H9 (cell line): ENCODE measurements at regions not wholly inside any gene's neighbourhood (a gene's known extent, or its start where the extent isn't known, plus 50 kb on each side); places are given as distances from the start of the nearest gene placed in this dataset.

ENCODE experiments used
- DNase-seq: peaks from one replicate; pipeline ENCODE4 v3.0.0-alpha.2; 2017
- H2AFZ ChIP-seq: one replicate; pipeline ENCODE4 v1.6.1; 2013; ENCODE audit warnings: mild to moderate bottlenecking, low read length, control low read depth, moderate library complexity
- H2AK5ac ChIP-seq: 2 replicates; pipeline ENCODE4 v1.6.1; 2013; ENCODE audit warnings: low read length, control low read depth, mixed read lengths; ENCODE audit not compliant: insufficient read length
- H2BK120ac ChIP-seq: one replicate; pipeline ENCODE4 v1.6.1; 2013; ENCODE audit warnings: low read depth, mild to moderate bottlenecking, low read length, control low read depth, inconsistent platforms; ENCODE audit not compliant: poor library complexity, severe bottlenecking
- H2BK12ac ChIP-seq: 2 replicates; pipeline ENCODE4 v1.6.1; 2013; ENCODE audit warnings: low read length, control low read depth, mixed read lengths, low read depth; ENCODE audit not compliant: insufficient read length
- H2BK15ac ChIP-seq: 2 replicates; pipeline ENCODE4 v1.6.1; 2013; ENCODE audit warnings: low read depth, low read length, control low read depth
- H2BK20ac ChIP-seq: one replicate; pipeline ENCODE4 v1.6.1; 2013; ENCODE audit warnings: low read depth, mild to moderate bottlenecking, low read length, control low read depth, inconsistent platforms; ENCODE audit not compliant: poor library complexity, severe bottlenecking
- H2BK5ac ChIP-seq: 2 replicates; pipeline ENCODE4 v1.6.1; 2013; ENCODE audit warnings: low read length, control low read depth, mixed read lengths; ENCODE audit not compliant: insufficient read length
- H3K14ac ChIP-seq: 2 replicates; pipeline ENCODE4 v1.6.1; 2013; ENCODE audit warnings: low read length, control low read depth; ENCODE audit not compliant: insufficient read depth
- H3K18ac ChIP-seq: 2 replicates; pipeline ENCODE4 v1.6.1; 2013; ENCODE audit warnings: low read depth, mild to moderate bottlenecking, mixed read lengths, low read length, control low read depth; ENCODE audit not compliant: insufficient read length
- H3K23ac ChIP-seq: 2 replicates; pipeline ENCODE4 v1.6.1; 2013; ENCODE audit warnings: low read length, control low read depth, mixed read lengths, low read depth; ENCODE audit not compliant: insufficient read length
- H3K23me2 ChIP-seq: 2 replicates; pipeline ENCODE4 v1.6.1; 2013; ENCODE audit warnings: low read depth, mild to moderate bottlenecking, mixed read lengths, low read length, control low read depth; ENCODE audit not compliant: insufficient read length, poor library complexity, severe bottlenecking
- H3K27ac ChIP-seq: 2 replicates; pipeline ENCODE4 v1.5.1; 2013; ENCODE audit warnings: low read length, control low read depth, mixed read lengths, low read depth; ENCODE audit not compliant: insufficient read length
- H3K27me3 ChIP-seq: 2 replicates; pipeline ENCODE4 v1.6.1; 2013; ENCODE audit warnings: low read length, control low read depth, inconsistent platforms; ENCODE audit not compliant: insufficient read depth
- H3K4ac ChIP-seq: 2 replicates; pipeline ENCODE4 v1.6.1; 2013; ENCODE audit warnings: low read depth, mild to moderate bottlenecking, control low read depth, inconsistent platforms, low read length, moderate library complexity
- H3K4me1 ChIP-seq: 2 replicates; pipeline ENCODE4 v1.6.1; 2013; ENCODE audit warnings: low read length, control low read depth, inconsistent platforms; ENCODE audit not compliant: insufficient read depth
- H3K4me2 ChIP-seq: 2 replicates; pipeline ENCODE4 v1.6.1; 2013; ENCODE audit warnings: low read length, control low read depth, mixed read lengths; ENCODE audit not compliant: insufficient read length, insufficient read depth
- H3K56ac ChIP-seq: 2 replicates; pipeline ENCODE4 v1.6.1; 2013; ENCODE audit warnings: low read depth, mild to moderate bottlenecking, mixed read lengths, low read length, control low read depth; ENCODE audit not compliant: insufficient read length
- H3K79me1 ChIP-seq: 2 replicates; pipeline ENCODE4 v1.6.1; 2013; ENCODE audit warnings: low read depth, mild to moderate bottlenecking, moderate library complexity, low read length, control low read depth, inconsistent platforms; ENCODE audit not compliant: insufficient read depth, poor library complexity, severe bottlenecking
- H3K79me2 ChIP-seq: 2 replicates; pipeline ENCODE4 v1.6.1; 2013; ENCODE audit warnings: low read length, control low read depth, inconsistent platforms; ENCODE audit not compliant: insufficient read depth
- H3K9ac ChIP-seq: 2 replicates; pipeline ENCODE4 v1.6.1; 2013; ENCODE audit warnings: low read length, control low read depth, mixed read lengths; ENCODE audit not compliant: insufficient read length; ENCODE audit errors: extremely low read depth
- H3K9me3 ChIP-seq: one replicate; pipeline ENCODE4 v1.6.1; 2013; ENCODE audit warnings: low read depth, low read length, inconsistent platforms; ENCODE audit not compliant: control insufficient read depth
- H3T11ph ChIP-seq: one replicate; pipeline ENCODE4 v1.6.1; 2013; ENCODE audit warnings: mild to moderate bottlenecking, low read length, control low read depth, inconsistent platforms
- H4K20me1 ChIP-seq: one replicate; pipeline ENCODE4 v1.6.1; 2013; ENCODE audit not compliant: control insufficient read depth, insufficient read length, insufficient read depth
- H4K5ac ChIP-seq: 2 replicates; pipeline ENCODE4 v1.6.1; 2013; ENCODE audit warnings: low read depth, mild to moderate bottlenecking, mixed read lengths, low read length, control low read depth; ENCODE audit not compliant: insufficient read length
- H4K8ac ChIP-seq: replicated peaks from 2 replicates; pipeline ENCODE4 v1.6.1; 2013; ENCODE audit warnings: low read length, control low read depth, mixed read lengths, low read depth; ENCODE audit not compliant: insufficient read length
- H4K91ac ChIP-seq: 2 replicates; pipeline ENCODE4 v1.6.1; 2013; ENCODE audit warnings: low read depth, mild to moderate bottlenecking, moderate library complexity, mixed read lengths, low read length, control low read depth; ENCODE audit not compliant: insufficient read length
- H3K27ac Mint-ChIP-seq, 3 experiments: 2 replicates in 2 of 3; 3 replicates in 1 of 3; pipeline ENCODE4 v1.8.0; 2020 to 2021; ENCODE audit warnings: mixed read lengths in 3 of 3, mild to moderate bottlenecking in 1 of 3, moderate library complexity in 1 of 3
- H3K27me3 Mint-ChIP-seq: 2 replicates; pipeline ENCODE4 v1.8.0; 2021; ENCODE audit warnings: low read depth, mild to moderate bottlenecking, moderate library complexity, mixed read lengths
- H3K36me3 Mint-ChIP-seq, 3 experiments: 2 replicates in 2 of 3; 3 replicates in 1 of 3; pipeline ENCODE4 v1.8.0; 2020 to 2021; ENCODE audit warnings: low read depth in 3 of 3, mixed read lengths in 3 of 3; ENCODE audit not compliant: insufficient read depth in 1 of 3
- H3K4me1 Mint-ChIP-seq, 2 experiments: 2 replicates each; pipeline ENCODE4 v1.8.0; 2020; ENCODE audit warnings: mixed read lengths in 2 of 2
- H3K4me3 Mint-ChIP-seq, 2 experiments: 2 replicates in 1 of 2; 3 replicates in 1 of 2; pipeline ENCODE4 v1.8.0; 2020 to 2021; ENCODE audit warnings: mild to moderate bottlenecking in 2 of 2, mixed read lengths in 2 of 2, moderate library complexity in 1 of 2
- H3K9me3 Mint-ChIP-seq, 2 experiments: 2 replicates in 1 of 2; 3 replicates in 1 of 2; pipeline ENCODE4 v1.8.0; 2020; ENCODE audit warnings: mild to moderate bottlenecking in 2 of 2, mixed read lengths in 2 of 2, moderate library complexity in 1 of 2
- CTCF ChIP-seq: fragments of 200-600 bp; sonication (generic); conservative IDR thresholded peaks from 3 replicates; pipeline ENCODE4 v1.8.0; 2021; ENCODE audit warnings: antibody characterized with exemption, mild to moderate bottlenecking
- WGBS: extraction: QIAGEN DNeasy Blood & Tissue Kit; methylation state at CpG from one replicate; pipeline ENCODE4 v1.1.7; 2013; ENCODE audit warnings: missing lambda C conversion rate, low lambda C conversion rate, mixed read lengths; ENCODE audit not compliant: insufficient read length; ENCODE audit errors: extremely low coverage; 5-methylcytosine and 5-hydroxymethylcytosine counted together

- no peak overlapping the region for H2BK5ac ChIP-seq
- H4K20me1 ChIP-seq: no peaks in the 10 kb centered on the region
These were observed 424.0 kb upstream of the CCNH start for GRCh38 chr5:87836696-87837095.

More at GRCh38 chr5:87836696-87837095, 424.0 kb upstream of the CCNH start:
- WGBS: no CpG with 5 or more reads among the region's 1 CpG
- Histone ChIP-seq H3K79me1 (no peaks in the 10 kb centered on the region), H3K9ac (no peak overlapping the region), H2BK15ac (no peak overlapping the region), H3K56ac (no peak overlapping the region), H2AK5ac (no peak overlapping the region), H3K27me3 (no peaks in the 10 kb centered on the region), H2BK20ac (no peak overlapping the region), H4K8ac (no peak overlapping the region), H3T11ph (no peak overlapping the region), H3K23me2 (no peaks in the 10 kb centered on the region), H3K4me1 (no peaks in the 10 kb centered on the region), H2AFZ (no peak overlapping the region), H3K14ac (no peak overlapping the region), H3K9me3 (peaks cover 10% of the 10 kb centered on the region), H3K27ac (no peak overlapping the region), H2BK120ac (no peak overlapping the region), H3K79me2 (no peaks in the 10 kb centered on the region), H3K23ac (no peak overlapping the region), H3K18ac (no peak overlapping the region), H2BK12ac (no peak overlapping the region), H4K91ac (no peak overlapping the region), H4K5ac (no peak overlapping the region), H3K4me2 (no peak overlapping the region), H3K4ac (no peak overlapping the region)
- Mint-ChIP-seq H3K4me3 (no peak overlapping the region), H3K27me3 (no peaks in the 10 kb centered on the region; the same call in 1 of the 2 replicates), H3K36me3 (peaks cover 11 to 25% (median 13%) of the 10 kb centered on the region in 3 experiments; a peak in 6 of 7 replicates), H3K4me1 (no peaks in the 10 kb centered on the region), H3K9me3 (peaks cover 33 to 36% of the 10 kb centered on the region in 2 experiments), H3K27ac (no peak overlapping the region)
- DNase-seq: no peak
- TF ChIP-seq CTCF: no peak
